ENCODE measurements at regions not wholly inside any gene's neighbourhood (a gene's known extent, or its start where the extent isn't known, plus 50 kb on each side); places are given as distances from the start of the nearest gene placed in this dataset.

GRCh38 chr2:12207491-12207890, 461.1 kb downstream of the LPIN1 start:
- Mint-ChIP-seq H3K4me1 (ENCODE audit: low read depth) (peaks cover 10% of the 10 kb centered on the region), H3K4me3 (ENCODE audit: low read depth) (no peak overlapping the region), H3K27ac (no peak overlapping the region), H3K27me3 (peaks cover 9% of the 10 kb centered on the region), H3K36me3 (ENCODE audit: insufficient read depth) (no peaks in the 10 kb centered on the region), H3K9me3 (ENCODE audit: low read depth) (no peaks in the 10 kb centered on the region)
- no peak for TF ChIP-seq CTCF (IDR thresholded peaks at IDR 0.05; ENCODE audit: unreplicated experiment)
- no peak for DNase-seq (ENCODE audit: low spot score, unreplicated experiment)

- Mint-ChIP-seq H3K9me3 (ENCODE audit: low read depth) (no peaks in the 10 kb centered on the region), H3K36me3 (ENCODE audit: insufficient read depth) (no peaks in the 10 kb centered on the region), H3K4me1 (ENCODE audit: low read depth) (peaks cover 12% of the 10 kb centered on the region), H3K27me3 (no peaks in the 10 kb centered on the region), H3K4me3 (ENCODE audit: low read depth) (no peak overlapping the region), H3K27ac (no peak overlapping the region)
- TF ChIP-seq CTCF (IDR thresholded peaks at IDR 0.05; ENCODE audit: unreplicated experiment): no peak
- no peak for DNase-seq (ENCODE audit: low spot score, unreplicated experiment)
Measured at GRCh38 chr2:12210016-12210933, 463.8 kb downstream of the LPIN1 start.

GRCh38 chr2:12211326-12212175, 465.1 kb downstream of the LPIN1 start:
- Mint-ChIP-seq H3K4me3 (ENCODE audit: low read depth) (no peak overlapping the region), H3K4me1 (ENCODE audit: low read depth) (peaks cover 12% of the 10 kb centered on the region), H3K27ac (no peak overlapping the region), H3K36me3 (ENCODE audit: insufficient read depth) (no peaks in the 10 kb centered on the region), H3K27me3 (no peaks in the 10 kb centered on the region), H3K9me3 (ENCODE audit: low read depth) (no peaks in the 10 kb centered on the region)
- TF ChIP-seq CTCF (IDR thresholded peaks at IDR 0.05; ENCODE audit: unreplicated experiment): no peak
- DNase-seq (ENCODE audit: low spot score, unreplicated experiment): no peak

GRCh38 chr2:12212841-12213597, 466.6 kb downstream of the LPIN1 start:
- Mint-ChIP-seq H3K27ac (no peak overlapping the region), H3K27me3 (no peaks in the 10 kb centered on the region), H3K9me3 (ENCODE audit: low read depth) (no peaks in the 10 kb centered on the region), H3K36me3 (ENCODE audit: insufficient read depth) (no peaks in the 10 kb centered on the region), H3K4me3 (ENCODE audit: low read depth) (no peak overlapping the region), H3K4me1 (ENCODE audit: low read depth) (peaks cover 12% of the 10 kb centered on the region)
- no peak for TF ChIP-seq CTCF (IDR thresholded peaks at IDR 0.05; ENCODE audit: unreplicated experiment)
- no peak for DNase-seq (ENCODE audit: low spot score, unreplicated experiment)

GRCh38 chr2:12217175-12217574, 470.7 kb downstream of the LPIN1 start:
- H3K9me3 Mint-ChIP-seq (ENCODE audit: low read depth): peaks cover 2% of the 10 kb centered on the region
- H3K27me3 Mint-ChIP-seq: peaks cover 2% of the 10 kb centered on the region
- no peak for TF ChIP-seq CTCF (IDR thresholded peaks at IDR 0.05; ENCODE audit: unreplicated experiment)
- H3K4me3 Mint-ChIP-seq (ENCODE audit: low read depth): no peak overlapping the region
- peaks cover 7% of the 10 kb centered on the region for H3K4me1 Mint-ChIP-seq (ENCODE audit: low read depth)
- H3K36me3 Mint-ChIP-seq (ENCODE audit: insufficient read depth): no peaks in the 10 kb centered on the region
- H3K27ac Mint-ChIP-seq: no peak overlapping the region
- no peak for DNase-seq (ENCODE audit: low spot score, unreplicated experiment)

Data from progenitor cell of endocrine pancreas (in vitro differentiated cells).